ENCODE measurements at regions not wholly inside any gene's neighbourhood (a gene's known extent, or its start where the extent isn't known, plus 50 kb on each side); places are given as distances from the start of the nearest gene placed in this dataset.

GRCh38 chr4:106766519-106766918, 269.6 kb downstream of the DKK2 start:
- DNase-seq (ENCODE audit: low spot score), result no peak

- DNase-seq (ENCODE audit: low spot score), result no peak
Observed at GRCh38 chr4:106764774-106765173, 271.3 kb downstream of the DKK2 start.

DNA sequence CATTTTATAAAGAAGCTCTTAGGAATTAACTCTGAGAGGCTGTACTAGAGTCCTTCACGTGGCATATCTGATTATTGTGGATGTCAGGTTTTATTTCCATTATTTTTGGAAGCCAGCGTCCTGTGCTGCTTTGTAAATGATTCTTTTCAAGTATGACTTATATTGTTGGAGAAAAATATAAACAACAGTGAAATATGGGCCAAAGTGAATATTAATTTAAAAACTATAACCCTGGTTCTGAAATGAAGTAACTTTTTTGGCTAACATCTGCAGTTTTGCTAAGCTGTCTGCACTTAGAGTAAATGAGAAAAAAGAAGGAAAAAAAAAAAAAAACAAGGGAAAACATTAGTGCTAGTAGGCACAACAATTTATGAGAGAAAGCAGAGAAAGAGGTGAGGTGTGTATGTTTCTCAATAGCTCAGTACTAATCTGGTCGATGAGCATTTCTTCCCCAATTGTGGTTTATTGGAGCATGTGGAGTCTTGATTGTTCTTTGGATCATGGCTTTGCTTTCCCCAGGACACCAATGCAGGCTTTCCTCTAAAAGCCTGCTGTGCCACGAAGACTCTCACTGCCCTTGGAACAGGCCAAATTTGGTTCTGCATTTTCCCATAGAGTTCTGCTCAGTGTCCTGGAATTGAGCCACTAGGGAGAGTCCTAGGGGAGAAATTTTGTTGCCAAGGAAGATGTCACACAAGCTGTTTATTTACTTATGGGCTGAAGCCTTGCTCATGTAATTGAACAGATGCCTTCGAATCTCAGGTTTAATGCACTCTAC, 273.3 kb downstream of the DKK2 start:
- DNase-seq (ENCODE audit: low spot score), result no peak

- DNase-seq (ENCODE audit: low spot score), result no peak
Observed at GRCh38 chr4:106753426-106753825, 282.7 kb downstream of the DKK2 start.

DNA sequence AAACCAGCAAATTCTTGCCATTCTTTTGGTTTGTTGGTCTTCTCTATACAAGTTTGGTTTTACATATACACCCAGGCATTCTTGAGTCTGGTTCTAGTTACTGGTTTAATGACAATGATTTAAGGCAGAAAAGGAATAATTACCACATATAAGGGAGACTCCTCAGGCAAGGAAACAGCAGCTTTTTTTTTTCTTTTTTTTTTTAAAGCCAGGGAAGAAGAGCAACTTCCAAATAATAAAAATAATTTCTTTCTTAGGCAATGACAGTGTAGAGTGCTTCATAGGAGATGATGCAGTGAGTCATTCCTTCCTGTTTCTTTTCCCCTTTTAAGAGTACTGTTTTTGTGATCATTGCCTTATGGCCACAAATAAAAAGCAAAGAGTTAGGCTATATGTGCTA, 289.7 kb downstream of the DKK2 start:
- DNase-seq (ENCODE audit: low spot score), result no peak

GRCh38 chr4:106738121-106738520, 298.0 kb downstream of the DKK2 start:
- DNase-seq (ENCODE audit: low spot score), result no peak

DNA sequence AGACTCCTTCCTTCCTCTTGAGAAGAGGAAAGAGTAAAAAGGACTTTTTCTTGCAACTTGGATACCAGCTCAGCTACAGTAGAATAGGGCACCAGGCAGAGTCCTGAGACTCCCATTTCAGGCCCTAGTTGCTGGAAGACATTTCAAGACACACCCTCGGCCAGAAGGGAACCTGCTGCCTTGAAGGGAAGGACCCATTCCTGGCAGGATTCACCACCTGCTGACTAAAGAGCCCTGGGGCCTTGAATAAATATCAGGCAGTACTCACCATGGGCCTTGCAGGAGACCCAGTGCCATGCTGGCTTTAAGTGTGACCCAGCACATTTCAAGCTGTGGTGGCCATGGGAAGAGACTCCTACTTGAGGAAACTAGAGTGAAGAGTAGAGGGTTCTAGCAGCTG, 317.6 kb downstream of the DKK2 start:
- no peak for DNase-seq (ENCODE audit: low spot score)

DNA sequence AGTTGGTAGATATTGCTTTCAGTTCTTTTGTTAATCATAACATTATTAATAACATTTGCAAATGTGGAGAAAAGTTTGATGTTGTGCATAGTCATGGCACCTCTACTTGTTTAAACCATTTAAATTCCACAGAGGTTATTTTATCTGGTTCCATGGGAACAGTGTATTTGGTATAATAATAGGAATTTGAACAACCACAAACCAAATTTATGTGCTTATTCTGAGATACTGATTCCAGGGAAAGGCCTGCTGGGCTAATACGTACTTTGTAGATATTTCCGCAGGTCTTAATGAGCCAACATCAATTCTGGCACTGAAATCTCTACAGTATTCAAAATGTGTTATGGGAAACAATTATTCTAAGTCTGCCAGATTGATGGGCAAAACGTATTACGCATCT, 319.0 kb downstream of the DKK2 start:
- no peak for DNase-seq (ENCODE audit: low spot score)

- no peak for DNase-seq (ENCODE audit: low spot score)
Observed at GRCh38 chr4:106715825-106716224, 320.3 kb downstream of the DKK2 start.

DNA sequence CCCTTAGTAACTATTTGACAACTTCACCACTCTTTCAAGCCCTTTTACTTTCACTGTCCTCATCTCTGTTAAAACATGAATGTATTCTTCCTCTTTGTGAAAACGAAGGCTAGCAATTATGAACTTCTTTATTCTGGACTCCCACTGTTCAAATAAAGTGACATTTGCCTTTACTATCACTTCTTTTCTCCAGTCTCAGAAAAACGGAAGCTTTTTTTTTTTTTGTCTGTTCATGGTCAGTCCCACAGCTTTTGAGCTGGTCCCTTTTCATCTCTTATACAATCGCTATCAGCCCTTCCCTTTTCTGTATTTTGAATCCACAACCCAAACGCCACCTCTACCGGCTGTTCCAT, 327.7 kb downstream of the DKK2 start:
- DNase-seq (ENCODE audit: low spot score), result no peak

- DNase-seq (ENCODE audit: low spot score), result peak; percentile 9
Observed at GRCh38 chr4:106707776-106708463, 328.2 kb downstream of the DKK2 start.

- DNase-seq (ENCODE audit: low spot score), result no peak
Observed at GRCh38 chr4:106704253-106704870, 331.8 kb downstream of the DKK2 start.

GRCh38 chr4:106700321-106700720, 331.7 kb upstream of the GIMD1 start:
- DNase-seq (ENCODE audit: low spot score), result no peak

GRCh38 chr4:106698621-106699195, 330.1 kb upstream of the GIMD1 start:
- DNase-seq (ENCODE audit: low spot score), result no peak

- no peak for DNase-seq (ENCODE audit: low spot score)
Observed at GRCh38 chr4:106695501-106696262, 327.1 kb upstream of the GIMD1 start.

- DNase-seq (ENCODE audit: low spot score), result no peak
Observed at GRCh38 chr4:106694232-106694631, 325.7 kb upstream of the GIMD1 start.

GRCh38 chr4:106691749-106692148, 323.2 kb upstream of the GIMD1 start:
- DNase-seq (ENCODE audit: low spot score), result no peak

DNA sequence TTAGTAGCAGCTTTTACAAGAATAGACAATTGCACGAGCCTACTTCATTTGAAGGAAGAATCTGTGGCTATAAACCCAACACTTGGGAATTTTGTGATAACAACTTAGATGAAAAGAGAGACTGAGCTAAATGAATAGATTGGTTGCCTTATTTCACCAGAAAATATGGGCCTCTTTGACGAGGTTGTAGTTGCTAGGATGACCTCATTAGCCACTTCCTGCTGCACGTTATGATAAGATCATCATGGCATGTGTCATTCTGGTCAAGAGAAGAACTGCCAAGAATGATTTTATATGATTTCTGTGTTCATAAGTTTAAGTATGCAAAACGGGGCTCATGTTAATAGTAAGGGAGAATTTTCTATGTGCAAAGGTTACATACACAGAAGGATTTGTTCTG, 321.9 kb upstream of the GIMD1 start:
- peak; percentile 55 for DNase-seq (ENCODE audit: low spot score)

- DNase-seq (ENCODE audit: low spot score), result no peak
Observed at GRCh38 chr4:106687026-106687425, 318.4 kb upstream of the GIMD1 start.

DNA sequence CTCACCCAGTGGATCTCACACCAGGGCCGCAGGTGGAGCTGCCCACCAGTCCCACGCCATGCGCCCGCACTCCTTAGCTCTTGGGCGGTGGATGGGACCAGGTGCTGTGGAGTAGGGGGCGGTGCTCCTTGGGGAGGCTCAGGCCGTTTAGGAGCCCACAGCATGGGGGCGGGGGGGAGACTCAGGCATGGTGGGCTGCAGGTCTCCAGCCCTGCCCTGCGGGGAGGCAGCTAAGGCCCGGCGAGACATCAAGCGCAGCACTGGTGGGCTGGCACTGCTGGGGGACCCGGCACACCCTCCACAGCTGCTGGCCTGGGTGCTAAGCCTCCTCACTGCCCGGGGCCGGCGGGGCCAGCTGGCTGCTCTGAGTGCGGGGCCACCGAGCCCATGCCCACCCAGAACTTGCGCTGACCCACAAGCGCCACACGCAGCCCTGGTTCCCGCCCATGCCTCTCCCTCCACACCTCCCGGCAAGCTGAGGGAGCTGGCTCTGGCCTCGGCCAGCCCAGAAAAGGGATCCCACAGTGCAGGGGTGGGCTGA, 312.9 kb upstream of the GIMD1 start:
- no peak for DNase-seq (ENCODE audit: low spot score)

DNA sequence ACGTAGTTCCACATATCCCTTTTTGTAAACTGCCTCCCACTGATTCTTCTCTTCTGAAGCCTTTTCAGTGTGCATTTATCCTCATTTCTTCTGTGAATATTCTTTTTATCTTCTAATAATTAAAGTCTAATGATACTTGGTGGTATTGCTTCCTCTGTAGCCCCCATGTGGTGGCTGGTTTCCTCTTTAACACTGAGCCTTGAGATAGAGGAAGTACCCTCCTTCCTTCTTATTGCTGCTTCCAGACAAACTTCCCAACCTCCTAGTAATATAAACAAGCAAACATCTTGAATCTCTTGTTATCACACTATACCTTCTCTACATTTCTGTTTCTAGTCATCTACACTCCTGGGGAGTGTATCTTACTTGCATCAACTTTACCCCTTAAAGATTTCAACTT, 310.5 kb upstream of the GIMD1 start:
- DNase-seq (ENCODE audit: low spot score), result no peak

DNA sequence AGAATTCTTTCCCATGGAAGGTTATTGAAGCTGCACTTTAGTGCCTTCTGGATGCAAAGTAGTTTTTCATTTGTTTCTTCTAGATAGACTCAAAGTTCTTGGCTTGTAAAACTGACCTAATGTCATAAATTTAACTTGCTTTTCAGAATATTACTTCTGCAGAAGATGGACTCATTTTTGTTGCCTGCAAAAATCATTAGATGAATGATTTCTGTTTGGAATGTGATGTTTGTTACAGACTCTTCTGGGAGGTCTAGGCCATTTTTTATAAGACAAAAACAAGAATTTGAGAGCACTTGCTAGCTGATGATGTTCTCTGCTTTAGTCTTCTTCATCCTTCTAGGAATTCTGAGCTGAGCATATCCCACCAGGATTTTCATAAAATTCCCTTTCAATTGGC, 308.6 kb upstream of the GIMD1 start:
- no peak for DNase-seq (ENCODE audit: low spot score)

Measured in kidney tubule cell (primary cell).